H1 (cell line): ENCODE measurements at regions not wholly inside any gene's neighbourhood (a gene's known extent, or its start where the extent isn't known, plus 50 kb on each side); places are given as distances from the start of the nearest gene placed in this dataset.

Experiments
- CTCF ChIA-PET: fragments of 300-600 bp; sonication (Branson Sonifier 250); formaldehyde crosslinking; loops from one replicate; lab custom pipeline; 2021; ENCODE audit not compliant: partially characterized antibody; lab: Charles Lee
- POLR2A ChIA-PET: fragments of 300-600 bp; sonication (Branson Sonifier 250); formaldehyde crosslinking; loops from one replicate; lab custom pipeline; 2021; ENCODE audit warnings: inconsistent platforms; ENCODE audit not compliant: partially characterized antibody; lab: Charles Lee
- DNase-seq, 2 experiments: peaks; one replicate each; pipeline versions ENCODE4 v3.0.0 to v3.0.0-alpha.2; 2010 to 2022; ENCODE audit warnings: low spot score in 2 of 2, low read depth in 1 of 2, mixed read lengths in 1 of 2
- FAIRE-seq: peaks from 2 replicates; lab custom pipeline; 2011; peaks lifted over from hg19 to GRCh38; lab: Jason Lieb, UNC
- H2AFZ ChIP-seq: 2 replicates; pipeline ENCODE4 v1.8.1; 2012; ENCODE audit warnings: low read length, inconsistent platforms
- H2AK5ac ChIP-seq: 2 replicates; pipeline ENCODE4 v1.6.1; 2013; ENCODE audit warnings: low read depth, low read length
- H2BK120ac ChIP-seq: replicated peaks from 2 replicates; pipeline ENCODE3; 2013; ENCODE audit warnings: low read depth, low read length, inconsistent platforms
- H2BK12ac ChIP-seq: 2 replicates; pipeline ENCODE4 v1.6.1; 2013; ENCODE audit warnings: low read depth, low read length
- H2BK15ac ChIP-seq: 2 replicates; pipeline ENCODE4 v1.6.1; 2013; ENCODE audit warnings: low read length
- H2BK20ac ChIP-seq: 2 replicates; pipeline ENCODE4 v1.6.1; 2013; ENCODE audit warnings: low read length
- H2BK5ac ChIP-seq: 2 replicates; pipeline ENCODE4 v1.6.1; 2013; ENCODE audit warnings: low read depth, low read length
- H3K14ac ChIP-seq: 2 replicates; pipeline ENCODE4 v1.6.1; 2013; ENCODE audit warnings: inconsistent platforms; ENCODE audit not compliant: insufficient read length
- H3K18ac ChIP-seq: 2 replicates; pipeline ENCODE4 v1.6.1; 2013; ENCODE audit warnings: low read length; ENCODE audit errors: extremely low read depth
- H3K23ac ChIP-seq: 2 replicates; pipeline ENCODE4 v1.6.1; 2013; ENCODE audit warnings: inconsistent platforms; ENCODE audit not compliant: insufficient read length
- H3K23me2 ChIP-seq: 2 replicates; pipeline ENCODE4 v1.6.1; 2013; ENCODE audit warnings: low read depth, low read length
- H3K27ac ChIP-seq: 2 replicates; pipeline ENCODE4 v1.6.1; 2011; ENCODE audit warnings: low read depth, low read length, inconsistent platforms
- H3K27me3 ChIP-seq, 4 experiments: replicated peaks in 1 of 4; 1 replicate in 1 of 4; 2 replicates in 3 of 4; pipeline versions ENCODE4 v1.6.1 to v1.8.1; 2011 to 2013; ENCODE audit warnings: low read length in 3 of 4, mild to moderate bottlenecking in 3 of 4, inconsistent platforms in 2 of 4, mixed read lengths in 2 of 4, moderate library complexity in 1 of 4; ENCODE audit not compliant: control insufficient read depth in 3 of 4, insufficient read depth in 3 of 4; ENCODE audit errors: extremely low read depth in 1 of 4
- H3K36me3 ChIP-seq, 4 experiments: 2 replicates each; pipeline versions ENCODE4 v1.6.1 to v1.8.1; 2011 to 2013; ENCODE audit warnings: mild to moderate bottlenecking in 4 of 4, low read length in 3 of 4, moderate library complexity in 2 of 4, control low read depth in 1 of 4, inconsistent platforms in 1 of 4; ENCODE audit not compliant: insufficient read depth in 4 of 4, control insufficient read depth in 2 of 4
- H3K4ac ChIP-seq: replicated peaks from 2 replicates; pipeline ENCODE3; 2013; ENCODE audit warnings: low read length, low read depth, mixed read lengths, inconsistent platforms; ENCODE audit not compliant: insufficient read length
- H3K4me1 ChIP-seq, 4 experiments: replicated peaks in 1 of 4; 1 replicate in 1 of 4; 2 replicates in 3 of 4; pipeline versions ENCODE4 v1.6.1 to v1.8.1; 2011 to 2013; ENCODE audit warnings: low read length in 3 of 4, inconsistent platforms in 2 of 4, mixed read lengths in 1 of 4; ENCODE audit not compliant: insufficient read depth in 4 of 4, control insufficient read depth in 3 of 4
- H3K4me2 ChIP-seq, 2 experiments: 2 replicates each; pipeline versions ENCODE4 v1.6.1 to v1.8.1; 2011 to 2013; ENCODE audit warnings: low read depth in 2 of 2, low read length in 2 of 2, control low read depth in 1 of 2, inconsistent platforms in 1 of 2, mild to moderate bottlenecking in 1 of 2; ENCODE audit not compliant: insufficient read depth in 1 of 2
- H3K4me3 ChIP-seq, 4 experiments: fragments of 200-600, 300-600 bp in 1 of 4; sonication (generic), shearing (Covaris generic), sonication (Bioruptor Twin) in 1 of 4; 2 replicates each; pipeline versions ENCODE4 v1.5.1 to v1.8.1; 2011 to 2016; ENCODE audit warnings: low read length in 4 of 4, low read depth in 3 of 4, control low read depth in 2 of 4, inconsistent platforms in 2 of 4, mild to moderate bottlenecking in 2 of 4, mixed read lengths in 1 of 4, moderate library complexity in 1 of 4; ENCODE audit not compliant: insufficient read depth in 2 of 4; ENCODE audit errors: extremely low read depth in 1 of 4
- H3K56ac ChIP-seq: replicated peaks from 2 replicates; pipeline ENCODE3; 2013; ENCODE audit warnings: low read depth, mild to moderate bottlenecking, mixed read lengths, low read length, inconsistent platforms; ENCODE audit not compliant: insufficient read length
- H3K79me1 ChIP-seq: 2 replicates; pipeline ENCODE4 v1.6.1; 2013; ENCODE audit warnings: low read depth, low read length, control low read depth
- H3K79me2 ChIP-seq, 2 experiments: 2 replicates each; pipeline versions ENCODE4 v1.6.1 to v1.8.1; 2012 to 2013; ENCODE audit warnings: low read length in 2 of 2, mild to moderate bottlenecking in 2 of 2, inconsistent platforms in 1 of 2; ENCODE audit not compliant: insufficient read depth in 2 of 2, control insufficient read depth in 1 of 2
- H3K9ac ChIP-seq, 4 experiments: replicated peaks in 1 of 4; 1 replicate in 1 of 4; 2 replicates in 3 of 4; pipeline versions ENCODE4 v1.6.1 to v1.8.1; 2011 to 2013; ENCODE audit warnings: low read depth in 3 of 4, low read length in 3 of 4, control low read depth in 2 of 4, mild to moderate bottlenecking in 2 of 4, moderate library complexity in 2 of 4, inconsistent platforms in 1 of 4; ENCODE audit errors: extremely low read depth in 1 of 4
- H3K9me3 ChIP-seq, 2 experiments: 2 replicates each; pipeline versions ENCODE4 v1.6.1 to v1.8.1; 2012 to 2013; ENCODE audit warnings: mild to moderate bottlenecking in 2 of 2, moderate library complexity in 2 of 2, control low read depth in 1 of 2, inconsistent platforms in 1 of 2, low read depth in 1 of 2, low read length in 1 of 2, mixed read lengths in 1 of 2; ENCODE audit not compliant: insufficient read depth in 2 of 2
- H4K20me1 ChIP-seq, 2 experiments: replicated peaks in 1 of 2; 2 replicates each; pipeline versions ENCODE3 to v1.8.1; 2011 to 2013; ENCODE audit warnings: inconsistent platforms in 2 of 2, low read length in 2 of 2, mild to moderate bottlenecking in 1 of 2; ENCODE audit not compliant: insufficient read depth in 2 of 2, control insufficient read depth in 1 of 2
- H4K5ac ChIP-seq: 2 replicates; pipeline ENCODE4 v1.6.1; 2013; ENCODE audit warnings: low read length, low read depth, mixed read lengths, inconsistent platforms; ENCODE audit not compliant: insufficient read length
- H4K8ac ChIP-seq: 2 replicates; pipeline ENCODE4 v1.8.0; 2013; ENCODE audit warnings: mild to moderate bottlenecking, moderate library complexity, low read length, inconsistent platforms; ENCODE audit not compliant: insufficient read depth; ENCODE audit errors: extremely low read depth
- H4K91ac ChIP-seq: replicated peaks from 2 replicates; pipeline ENCODE3; 2013; ENCODE audit warnings: low read length, mixed read lengths, inconsistent platforms; ENCODE audit not compliant: insufficient read length
- CBX8 ChIP-seq: fragments of 300-800, 300-1000 bp; sonication (generic); IDR thresholded peaks from 2 replicates; pipeline ENCODE4 v1.7.1; 2016; ENCODE audit warnings: low read depth, low read length, borderline replicate concordance
- EGR1 ChIP-seq: IDR thresholded peaks from 2 replicates; pipeline ENCODE4 v1.6.1; 2011; ENCODE audit warnings: low read depth, low read length, borderline replicate concordance
- EZH2 ChIP-seq: fragments of 200-600 bp; sonication (generic); IDR thresholded peaks from 2 replicates; pipeline ENCODE4 v1.7.1; 2012; ENCODE audit warnings: low read depth, mild to moderate bottlenecking, moderate library complexity, low read length, inconsistent platforms; ENCODE audit not compliant: severe bottlenecking
- POLR2A ChIP-seq, 2 experiments: IDR thresholded peaks; 1 replicate in 1 of 2; 2 replicates in 1 of 2; pipeline ENCODE4 v1.6.1; 2011; ENCODE audit warnings: low read depth in 2 of 2, low read length in 2 of 2, mild to moderate bottlenecking in 2 of 2; ENCODE audit errors: control extremely low read depth in 1 of 2
- SIN3A ChIP-seq, 2 experiments: IDR thresholded peaks in 1 of 2; conservative IDR thresholded peaks in 1 of 2; 2 replicates each; pipeline ENCODE4 v1.6.1; 2011 to 2012; ENCODE audit warnings: low read length in 2 of 2, improper control_type of control experiment in 1 of 2, low read depth in 1 of 2, mild to moderate bottlenecking in 1 of 2
- SIRT6 ChIP-seq: IDR thresholded peaks from one replicate; pipeline ENCODE4 v1.7.1; 2012; ENCODE audit warnings: low read length, inconsistent platforms
- TAF7 ChIP-seq: optimal IDR thresholded peaks from 2 replicates; pipeline ENCODE3; 2011; ENCODE audit warnings: low read depth, mild to moderate bottlenecking, inconsistent platforms, low read length, moderate library complexity, borderline replicate concordance
- WGBS, 2 experiments: shearing (Covaris generic) in 1 of 2; methylation state at CpG; one replicate each; pipeline versions ENCODE4 v1.1.6 to v1.1.7; 2013 to 2015; ENCODE audit warnings: low lambda C conversion rate in 2 of 2, mixed read lengths in 2 of 2, inconsistent platforms in 1 of 2, low coverage in 1 of 2, missing lambda C conversion rate in 1 of 2; ENCODE audit not compliant: insufficient replicate concordance in 2 of 2, insufficient coverage in 1 of 2, insufficient read length in 1 of 2; ENCODE audit errors: extremely low coverage in 1 of 2, missing lambda C conversion rate in 1 of 2; 5-methylcytosine and 5-hydroxymethylcytosine counted together

DNA sequence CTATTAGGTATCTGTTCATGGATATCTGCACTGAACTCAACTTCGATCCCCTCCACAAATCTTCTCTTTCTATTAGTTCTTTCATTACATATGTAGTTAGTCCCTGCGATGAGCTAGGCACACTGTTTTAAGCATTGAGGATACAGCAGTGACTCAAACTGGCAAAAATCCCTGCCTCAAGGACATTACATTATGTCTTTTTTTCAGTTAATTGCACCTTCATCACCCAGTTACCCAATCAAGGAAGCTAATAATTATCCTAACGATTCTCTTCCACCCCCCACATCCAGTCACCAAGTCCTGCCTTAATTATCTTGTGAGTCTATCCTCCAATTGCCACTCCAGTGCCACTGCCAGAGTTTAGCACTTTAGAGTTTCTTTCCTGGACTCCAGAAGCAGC is 89.3 kb downstream of the C13orf42 start:
- WGBS, 2 experiments = 85% methylated on average over 3 of the region's 3 CpGs; no CpG with 5 or more reads in 1 of the 2 experiments
- POLR2A ChIA-PET = interaction anchor here (1.0 kb wide), 1 partner anchor 9 kb away, joined by 3 read pairs; no protein-coding TSS in a partner anchor
- TF ChIP-seq TAF7 = no peak
- TF ChIP-seq CBX8 = no peak
- no peak for TF ChIP-seq POLR2A (IDR thresholded peaks at IDR 0.05; ENCODE audit: control extremely low read depth in 1 of 2, low read depth in 2 of 2, low read length in 2 of 2)
- TF ChIP-seq EGR1 = no peak
- no peak for TF ChIP-seq EZH2
- no peak for TF ChIP-seq SIRT6
- TF ChIP-seq SIN3A (conservative IDR thresholded peaks at IDR 0.05 in 1 of 2, IDR thresholded peaks at IDR 0.05 in 1 of 2; ENCODE audit: low read depth in 1 of 2, low read length in 2 of 2) = no peak
- TF ChIP-seq, all 59 proteins: peak for 0

More for the DNA sequence above, 89.3 kb downstream of the C13orf42 start:
- Histone ChIP-seq H2AK5ac (no peak overlapping the region; the same call in 1 of the 2 replicates), H2BK12ac (no peak overlapping the region), H3K4ac (no peak overlapping the region), H2BK15ac (no peak overlapping the region), H3K27ac (no peak overlapping the region), H3K9ac (no peak overlapping the region), H3K4me3 (no peak overlapping the region), H2BK20ac (no peak overlapping the region), H3K4me1 (no peaks in the 10 kb centered on the region), H4K91ac (no peak overlapping the region), H3K56ac (no peak overlapping the region), H3K27me3 (no peaks in the 10 kb centered on the region), H3K4me2 (no peak overlapping the region), H2BK120ac (no peak overlapping the region), H2BK5ac (no peak overlapping the region), H3K23me2 (no peaks in the 10 kb centered on the region), H3K9me3 (no peaks in the 10 kb centered on the region), H4K5ac (no peak overlapping the region), H3K14ac (no peak overlapping the region), H4K8ac (no peak overlapping the region), H3K79me2 (no peaks in the 10 kb centered on the region), H3K36me3 (no peaks in the 10 kb centered on the region), H3K79me1 (no peaks in the 10 kb centered on the region), H3K23ac (no peak overlapping the region), H3K18ac (no peak overlapping the region), H2AFZ (no peak overlapping the region; the same call in 1 of the 2 replicates), H4K20me1 (no peaks in the 10 kb centered on the region)
- no peak for FAIRE-seq
- CTCF ChIA-PET = interaction anchor here (0.7 to 1.3 kb wide), 6 partner anchors 8 to 860 kb away, joined by 3 to 6 read pairs (median 4); no protein-coding TSS in a partner anchor
- DNase-seq = no peak
